ENCODE measurements at regions not wholly inside any gene's neighbourhood (a gene's known extent, or its start where the extent isn't known, plus 50 kb on each side); places are given as distances from the start of the nearest gene placed in this dataset.
"Not testable (repeated sequence)": the region's sequence is repeated elsewhere in the genome, so short reads cannot be mapped to it uniquely, and the experiment has no call there.

GRCh38 chr1:8118736-8119135, 92.6 kb upstream of the ERRFI1 start:
- not testable (repeated sequence) for TF ChIP-seq TAF1 (IDR thresholded peaks at IDR 0.05; ENCODE audit: low read depth); CTCF (IDR thresholded peaks at IDR 0.05; ENCODE audit: poor library complexity, severe bottlenecking); RAD21 (conservative IDR thresholded peaks at IDR 0.05); REST (IDR thresholded peaks at IDR 0.05; ENCODE audit: borderline replicate concordance); POLR2AphosphoS5 (IDR thresholded peaks at IDR 0.05); EZH2 (IDR thresholded peaks at IDR 0.05; ENCODE audit: borderline replicate concordance, insufficient read depth, low read length, poor library complexity, severe bottlenecking); MXI1 (conservative IDR thresholded peaks at IDR 0.05; ENCODE audit: poor library complexity, severe bottlenecking); EP300 (conservative IDR thresholded peaks at IDR 0.05; ENCODE audit: poor library complexity, severe bottlenecking)
